ENCODE measurements at regions not wholly inside any gene's neighbourhood (a gene's known extent, or its start where the extent isn't known, plus 50 kb on each side); places are given as distances from the start of the nearest gene placed in this dataset.

GRCh38 chr12:127909041-127909440 lies 357.9 kb upstream of the TMEM132C start:
- no peak for DNase-seq

GRCh38 chr12:127911291-127911690 lies 355.7 kb upstream of the TMEM132C start:
- no peak for DNase-seq

GRCh38 chr12:127912035-127912665 lies 354.8 kb upstream of the TMEM132C start:
- no peak for DNase-seq

- no peak for DNase-seq
Measured at GRCh38 chr12:127923501-127923900, 343.5 kb upstream of the TMEM132C start.

GRCh38 chr12:127925971-127926370 lies 341.0 kb upstream of the TMEM132C start:
- no peak for DNase-seq

- DNase-seq, result no peak
Measured at GRCh38 chr12:127928178-127928577, 338.8 kb upstream of the TMEM132C start.

- DNase-seq, result no peak
Measured at GRCh38 chr12:127928615-127929571, 338.1 kb upstream of the TMEM132C start.

GRCh38 chr12:127930122-127930521 lies 336.8 kb upstream of the TMEM132C start:
- no peak for DNase-seq

GRCh38 chr12:127934409-127934808 lies 332.6 kb upstream of the TMEM132C start:
- no peak for DNase-seq

- DNase-seq, result no peak
Measured at GRCh38 chr12:127936463-127936862, 330.5 kb upstream of the TMEM132C start.

- no peak for DNase-seq
Measured at GRCh38 chr12:127941332-127941731, 325.6 kb upstream of the TMEM132C start.

- DNase-seq, result no peak
Measured at GRCh38 chr12:127942981-127943380, 324.0 kb upstream of the TMEM132C start.

- no peak for DNase-seq
Measured at GRCh38 chr12:127943481-127944210, 323.3 kb upstream of the TMEM132C start.

GRCh38 chr12:127944211-127944899 lies 322.6 kb upstream of the TMEM132C start:
- DNase-seq, result no peak

GRCh38 chr12:127957001-127957660 lies 309.8 kb upstream of the TMEM132C start:
- no peak for DNase-seq

- no peak for DNase-seq
Measured at GRCh38 chr12:127962303-127962702, 304.7 kb upstream of the TMEM132C start.

- no peak for DNase-seq
Measured at GRCh38 chr12:127963933-127964332, 303.0 kb upstream of the TMEM132C start.

GRCh38 chr12:127964717-127965116 lies 302.3 kb upstream of the TMEM132C start:
- DNase-seq, result no peak

GRCh38 chr12:127966331-127966730 lies 300.6 kb upstream of the TMEM132C start:
- no peak for DNase-seq

GRCh38 chr12:127970491-127970890 lies 296.5 kb upstream of the TMEM132C start:
- DNase-seq, result no peak

GRCh38 chr12:127980585-127980984 lies 286.4 kb upstream of the TMEM132C start:
- DNase-seq, result no peak

- DNase-seq, result no peak
Measured at GRCh38 chr12:127981875-127982274, 285.1 kb upstream of the TMEM132C start.
